ENCODE measurements at regions not wholly inside any gene's neighbourhood (a gene's known extent, or its start where the extent isn't known, plus 50 kb on each side); places are given as distances from the start of the nearest gene placed in this dataset.

DNA sequence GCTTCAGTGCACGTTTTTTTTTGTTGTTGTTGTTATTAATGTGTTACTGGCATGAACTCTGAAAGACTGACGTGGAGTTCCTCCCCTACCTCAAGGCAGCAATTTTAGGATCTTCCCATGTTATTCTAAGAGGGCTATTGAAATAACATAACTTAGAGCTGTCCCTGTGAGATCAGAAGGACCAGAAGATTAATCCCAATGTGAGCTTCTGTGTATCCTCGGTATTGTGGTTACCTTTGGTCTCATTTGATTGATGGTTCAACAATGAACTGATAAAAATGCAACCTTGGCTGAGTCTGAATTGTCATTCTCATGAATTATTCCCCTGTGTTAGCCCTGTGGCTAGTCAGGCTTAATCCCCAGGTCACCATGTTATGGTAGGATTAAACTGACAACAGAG is 394.1 kb downstream of the TRIB2 start:
- TF ChIP-seq, protein P1, sequence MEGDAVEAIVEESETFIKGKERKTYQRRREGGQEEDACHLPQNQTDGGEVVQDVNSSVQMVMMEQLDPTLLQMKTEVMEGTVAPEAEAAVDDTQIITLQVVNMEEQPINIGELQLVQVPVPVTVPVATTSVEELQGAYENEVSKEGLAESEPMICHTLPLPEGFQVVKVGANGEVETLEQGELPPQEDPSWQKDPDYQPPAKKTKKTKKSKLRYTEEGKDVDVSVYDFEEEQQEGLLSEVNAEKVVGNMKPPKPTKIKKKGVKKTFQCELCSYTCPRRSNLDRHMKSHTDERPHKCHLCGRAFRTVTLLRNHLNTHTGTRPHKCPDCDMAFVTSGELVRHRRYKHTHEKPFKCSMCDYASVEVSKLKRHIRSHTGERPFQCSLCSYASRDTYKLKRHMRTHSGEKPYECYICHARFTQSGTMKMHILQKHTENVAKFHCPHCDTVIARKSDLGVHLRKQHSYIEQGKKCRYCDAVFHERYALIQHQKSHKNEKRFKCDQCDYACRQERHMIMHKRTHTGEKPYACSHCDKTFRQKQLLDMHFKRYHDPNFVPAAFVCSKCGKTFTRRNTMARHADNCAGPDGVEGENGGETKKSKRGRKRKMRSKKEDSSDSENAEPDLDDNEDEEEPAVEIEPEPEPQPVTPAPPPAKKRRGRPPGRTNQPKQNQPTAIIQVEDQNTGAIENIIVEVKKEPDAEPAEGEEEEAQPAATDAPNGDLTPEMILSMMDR (IDR thresholded peaks at IDR 0.05; ENCODE audit: low read depth, low read length, poor library complexity, severe bottlenecking): no peak
- TF ChIP-seq EZH2phosphoT487 (IDR thresholded peaks at IDR 0.05; ENCODE audit: borderline replicate concordance, low read length): no peak

Data from DOHH2 (cell line).